H9 (cell line): ENCODE measurements at regions not wholly inside any gene's neighbourhood (a gene's known extent, or its start where the extent isn't known, plus 50 kb on each side); places are given as distances from the start of the nearest gene placed in this dataset.

ENCODE experiments used
- DNase-seq: peaks from one replicate; pipeline ENCODE4 v3.0.0-alpha.2; 2017
- H2AFZ ChIP-seq: one replicate; pipeline ENCODE4 v1.6.1; 2013; ENCODE audit warnings: mild to moderate bottlenecking, low read length, control low read depth, moderate library complexity
- H2AK5ac ChIP-seq: 2 replicates; pipeline ENCODE4 v1.6.1; 2013; ENCODE audit warnings: low read length, control low read depth, mixed read lengths; ENCODE audit not compliant: insufficient read length
- H2BK120ac ChIP-seq: one replicate; pipeline ENCODE4 v1.6.1; 2013; ENCODE audit warnings: low read depth, mild to moderate bottlenecking, low read length, control low read depth, inconsistent platforms; ENCODE audit not compliant: poor library complexity, severe bottlenecking
- H2BK12ac ChIP-seq: 2 replicates; pipeline ENCODE4 v1.6.1; 2013; ENCODE audit warnings: low read length, control low read depth, mixed read lengths, low read depth; ENCODE audit not compliant: insufficient read length
- H2BK15ac ChIP-seq: 2 replicates; pipeline ENCODE4 v1.6.1; 2013; ENCODE audit warnings: low read depth, low read length, control low read depth
- H2BK20ac ChIP-seq: one replicate; pipeline ENCODE4 v1.6.1; 2013; ENCODE audit warnings: low read depth, mild to moderate bottlenecking, low read length, control low read depth, inconsistent platforms; ENCODE audit not compliant: poor library complexity, severe bottlenecking
- H2BK5ac ChIP-seq: 2 replicates; pipeline ENCODE4 v1.6.1; 2013; ENCODE audit warnings: low read length, control low read depth, mixed read lengths; ENCODE audit not compliant: insufficient read length
- H3K14ac ChIP-seq: 2 replicates; pipeline ENCODE4 v1.6.1; 2013; ENCODE audit warnings: low read length, control low read depth; ENCODE audit not compliant: insufficient read depth
- H3K18ac ChIP-seq: 2 replicates; pipeline ENCODE4 v1.6.1; 2013; ENCODE audit warnings: low read depth, mild to moderate bottlenecking, mixed read lengths, low read length, control low read depth; ENCODE audit not compliant: insufficient read length
- H3K23ac ChIP-seq: 2 replicates; pipeline ENCODE4 v1.6.1; 2013; ENCODE audit warnings: low read length, control low read depth, mixed read lengths, low read depth; ENCODE audit not compliant: insufficient read length
- H3K23me2 ChIP-seq: 2 replicates; pipeline ENCODE4 v1.6.1; 2013; ENCODE audit warnings: low read depth, mild to moderate bottlenecking, mixed read lengths, low read length, control low read depth; ENCODE audit not compliant: insufficient read length, poor library complexity, severe bottlenecking
- H3K27ac ChIP-seq: 2 replicates; pipeline ENCODE4 v1.5.1; 2013; ENCODE audit warnings: low read length, control low read depth, mixed read lengths, low read depth; ENCODE audit not compliant: insufficient read length
- H3K27me3 ChIP-seq: 2 replicates; pipeline ENCODE4 v1.6.1; 2013; ENCODE audit warnings: low read length, control low read depth, inconsistent platforms; ENCODE audit not compliant: insufficient read depth
- H3K4ac ChIP-seq: 2 replicates; pipeline ENCODE4 v1.6.1; 2013; ENCODE audit warnings: low read depth, mild to moderate bottlenecking, control low read depth, inconsistent platforms, low read length, moderate library complexity
- H3K4me1 ChIP-seq: 2 replicates; pipeline ENCODE4 v1.6.1; 2013; ENCODE audit warnings: low read length, control low read depth, inconsistent platforms; ENCODE audit not compliant: insufficient read depth
- H3K4me2 ChIP-seq: 2 replicates; pipeline ENCODE4 v1.6.1; 2013; ENCODE audit warnings: low read length, control low read depth, mixed read lengths; ENCODE audit not compliant: insufficient read length, insufficient read depth
- H3K56ac ChIP-seq: 2 replicates; pipeline ENCODE4 v1.6.1; 2013; ENCODE audit warnings: low read depth, mild to moderate bottlenecking, mixed read lengths, low read length, control low read depth; ENCODE audit not compliant: insufficient read length
- H3K79me1 ChIP-seq: 2 replicates; pipeline ENCODE4 v1.6.1; 2013; ENCODE audit warnings: low read depth, mild to moderate bottlenecking, moderate library complexity, low read length, control low read depth, inconsistent platforms; ENCODE audit not compliant: insufficient read depth, poor library complexity, severe bottlenecking
- H3K79me2 ChIP-seq: 2 replicates; pipeline ENCODE4 v1.6.1; 2013; ENCODE audit warnings: low read length, control low read depth, inconsistent platforms; ENCODE audit not compliant: insufficient read depth
- H3K9ac ChIP-seq: 2 replicates; pipeline ENCODE4 v1.6.1; 2013; ENCODE audit warnings: low read length, control low read depth, mixed read lengths; ENCODE audit not compliant: insufficient read length; ENCODE audit errors: extremely low read depth
- H3K9me3 ChIP-seq: one replicate; pipeline ENCODE4 v1.6.1; 2013; ENCODE audit warnings: low read depth, low read length, inconsistent platforms; ENCODE audit not compliant: control insufficient read depth
- H3T11ph ChIP-seq: one replicate; pipeline ENCODE4 v1.6.1; 2013; ENCODE audit warnings: mild to moderate bottlenecking, low read length, control low read depth, inconsistent platforms
- H4K20me1 ChIP-seq: one replicate; pipeline ENCODE4 v1.6.1; 2013; ENCODE audit not compliant: control insufficient read depth, insufficient read length, insufficient read depth
- H4K5ac ChIP-seq: 2 replicates; pipeline ENCODE4 v1.6.1; 2013; ENCODE audit warnings: low read depth, mild to moderate bottlenecking, mixed read lengths, low read length, control low read depth; ENCODE audit not compliant: insufficient read length
- H4K8ac ChIP-seq: replicated peaks from 2 replicates; pipeline ENCODE4 v1.6.1; 2013; ENCODE audit warnings: low read length, control low read depth, mixed read lengths, low read depth; ENCODE audit not compliant: insufficient read length
- H4K91ac ChIP-seq: 2 replicates; pipeline ENCODE4 v1.6.1; 2013; ENCODE audit warnings: low read depth, mild to moderate bottlenecking, moderate library complexity, mixed read lengths, low read length, control low read depth; ENCODE audit not compliant: insufficient read length
- H3K27ac Mint-ChIP-seq, 3 experiments: 2 replicates in 2 of 3; 3 replicates in 1 of 3; pipeline ENCODE4 v1.8.0; 2020 to 2021; ENCODE audit warnings: mixed read lengths in 3 of 3, mild to moderate bottlenecking in 1 of 3, moderate library complexity in 1 of 3
- H3K27me3 Mint-ChIP-seq: 2 replicates; pipeline ENCODE4 v1.8.0; 2021; ENCODE audit warnings: low read depth, mild to moderate bottlenecking, moderate library complexity, mixed read lengths
- H3K36me3 Mint-ChIP-seq, 3 experiments: 2 replicates in 2 of 3; 3 replicates in 1 of 3; pipeline ENCODE4 v1.8.0; 2020 to 2021; ENCODE audit warnings: low read depth in 3 of 3, mixed read lengths in 3 of 3; ENCODE audit not compliant: insufficient read depth in 1 of 3
- H3K4me1 Mint-ChIP-seq, 2 experiments: 2 replicates each; pipeline ENCODE4 v1.8.0; 2020; ENCODE audit warnings: mixed read lengths in 2 of 2
- H3K4me3 Mint-ChIP-seq, 2 experiments: 2 replicates in 1 of 2; 3 replicates in 1 of 2; pipeline ENCODE4 v1.8.0; 2020 to 2021; ENCODE audit warnings: mild to moderate bottlenecking in 2 of 2, mixed read lengths in 2 of 2, moderate library complexity in 1 of 2
- H3K9me3 Mint-ChIP-seq, 2 experiments: 2 replicates in 1 of 2; 3 replicates in 1 of 2; pipeline ENCODE4 v1.8.0; 2020; ENCODE audit warnings: mild to moderate bottlenecking in 2 of 2, mixed read lengths in 2 of 2, moderate library complexity in 1 of 2
- CTCF ChIP-seq: fragments of 200-600 bp; sonication (generic); conservative IDR thresholded peaks from 3 replicates; pipeline ENCODE4 v1.8.0; 2021; ENCODE audit warnings: antibody characterized with exemption, mild to moderate bottlenecking
- WGBS: extraction: QIAGEN DNeasy Blood & Tissue Kit; methylation state at CpG from one replicate; pipeline ENCODE4 v1.1.7; 2013; ENCODE audit warnings: missing lambda C conversion rate, low lambda C conversion rate, mixed read lengths; ENCODE audit not compliant: insufficient read length; ENCODE audit errors: extremely low coverage; 5-methylcytosine and 5-hydroxymethylcytosine counted together

GRCh38 chr3:101964861-101965260 lies 115.5 kb downstream of the NFKBIZ start:
- Histone ChIP-seq H3K79me1 (no peaks in the 10 kb centered on the region), H4K20me1 (no peaks in the 10 kb centered on the region), H4K8ac (no peak overlapping the region), H3K27ac (no peak overlapping the region), H3K56ac (no peak overlapping the region), H3K4ac (no peak overlapping the region), H4K91ac (no peak overlapping the region), H2BK12ac (no peak overlapping the region), H3K18ac (no peak overlapping the region), H2BK15ac (no peak overlapping the region), H3K23me2 (no peaks in the 10 kb centered on the region), H2AFZ (no peak overlapping the region), H3K9ac (no peak overlapping the region), H3K9me3 (no peaks in the 10 kb centered on the region), H3K4me1 (no peaks in the 10 kb centered on the region), H3K79me2 (no peaks in the 10 kb centered on the region), H2BK120ac (no peak overlapping the region), H2BK5ac (no peak overlapping the region), H2AK5ac (no peak overlapping the region), H3K4me2 (no peak overlapping the region), H3K14ac (no peak overlapping the region; the same call in 1 of the 2 replicates), H4K5ac (no peak overlapping the region), H3K23ac (no peak overlapping the region), H3T11ph (no peak overlapping the region), H3K27me3 (no peaks in the 10 kb centered on the region), H2BK20ac (no peak overlapping the region)
- H3K36me3 Mint-ChIP-seq: no peaks in the 10 kb centered on the region
- no peak for TF ChIP-seq CTCF
- peak; percentile 29 for DNase-seq
- no peak overlapping the region for H3K4me3 Mint-ChIP-seq
- 0 out of 2 replicates have a peak, but pooled peaks cover 2% of the 10 kb centered on the region for H3K27me3 Mint-ChIP-seq
- no peaks in the 10 kb centered on the region for H3K4me1 Mint-ChIP-seq
- H3K27ac Mint-ChIP-seq: peak overlapping the region in 1 of 3 experiments; percentile 19; a peak in 1 of 7 replicates
- WGBS: no CpG with 5 or more reads among the region's 4 CpGs
- peaks cover 0 to 2% of the 10 kb centered on the region in 2 experiments; a peak in 1 of 5 replicates for H3K9me3 Mint-ChIP-seq
